ENCODE measurements at regions not wholly inside any gene's neighbourhood (a gene's known extent, or its start where the extent isn't known, plus 50 kb on each side); places are given as distances from the start of the nearest gene placed in this dataset.

DNA sequence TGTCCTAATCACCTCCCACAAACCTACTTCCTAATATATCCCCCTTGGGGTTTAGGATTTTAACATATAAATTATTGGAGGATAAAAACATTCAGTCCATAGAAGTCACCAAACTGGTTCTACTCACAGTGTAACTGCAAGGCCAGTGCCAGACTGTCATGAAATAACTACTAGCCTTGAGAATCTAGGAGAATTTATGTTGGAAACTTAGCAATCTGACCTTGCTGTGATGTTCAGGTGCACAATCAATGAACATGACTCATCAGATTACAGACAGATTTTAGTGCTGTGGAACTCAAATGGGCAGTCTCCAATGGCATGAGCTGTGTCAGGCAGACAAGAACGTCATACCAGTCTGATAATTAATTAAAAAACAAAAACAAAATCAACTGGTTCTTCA lies 571.4 kb upstream of the IGFBP3 start:
- no peak overlapping the region for H3K27ac ChIP-seq (ENCODE audit: low read depth in 1 of 2, low read length in 2 of 2)
- DNase-seq (ENCODE audit: low spot score), result no peak
- no peak overlapping the region for H3K9ac ChIP-seq (ENCODE audit: low read depth in 1 of 2, low read length in 2 of 2)
- no peaks in the 10 kb centered on the region for H3K36me3 ChIP-seq (ENCODE audit: control insufficient read depth in 4 of 4, insufficient read depth in 3 of 4, low read depth in 1 of 4, low read length in 3 of 4)
- no peaks in the 10 kb centered on the region for H3K27me3 ChIP-seq (ENCODE audit: control insufficient read depth in 4 of 4, insufficient read depth in 4 of 4, low read length in 3 of 4)
- no peaks in the 10 kb centered on the region for H3K4me1 ChIP-seq (ENCODE audit: control insufficient read depth in 4 of 4, insufficient read depth in 4 of 4, low read length in 3 of 4)
- TF ChIP-seq NR2F2 (IDR thresholded peaks at IDR 0.05) (no peak), JUND (IDR thresholded peaks at IDR 0.05) (peak in 1 of 2 donors; percentile 18)
- 85% methylated on average over 1 of the region's 1 CpG for WGBS
- H3K9me3 ChIP-seq (ENCODE audit: control insufficient read depth in 4 of 4, low read length in 3 of 4), result no peaks in the 10 kb centered on the region
- H3K4me3 ChIP-seq (ENCODE audit: low read depth in 1 of 3, low read length in 3 of 3), result no peak overlapping the region

DNA sequence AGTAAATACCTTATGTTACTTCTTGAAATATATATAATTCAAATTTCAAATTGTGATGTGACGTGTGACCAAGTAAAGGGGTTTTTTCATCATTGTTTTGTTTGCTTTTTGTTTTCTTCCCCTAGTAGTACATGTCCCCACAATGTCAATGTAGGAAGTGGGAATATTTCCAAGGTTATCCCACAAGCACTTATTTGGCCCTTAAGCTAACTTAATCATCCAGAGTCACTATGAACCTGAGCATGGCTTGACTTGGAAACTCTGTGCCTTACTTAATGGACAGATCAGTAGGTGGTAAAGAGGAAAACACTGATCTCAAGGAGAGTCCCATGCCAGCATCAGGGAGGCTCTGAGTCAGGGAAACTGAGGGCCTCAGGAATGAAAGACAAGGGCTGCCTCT lies 569.3 kb upstream of the IGFBP3 start:
- H3K27ac ChIP-seq (ENCODE audit: low read depth in 1 of 2, low read length in 2 of 2), result no peak overlapping the region
- no peaks in the 10 kb centered on the region for H3K36me3 ChIP-seq (ENCODE audit: control insufficient read depth in 4 of 4, insufficient read depth in 3 of 4, low read depth in 1 of 4, low read length in 3 of 4)
- H3K9ac ChIP-seq (ENCODE audit: low read depth in 1 of 2, low read length in 2 of 2), result no peak overlapping the region
- H3K4me3 ChIP-seq (ENCODE audit: low read depth in 1 of 3, low read length in 3 of 3), result no peak overlapping the region
- TF ChIP-seq YY1 (IDR thresholded peaks at IDR 0.05), result no peak
- TF ChIP-seq HNF4G (IDR thresholded peaks at IDR 0.05), result no peak
- TF ChIP-seq, protein P1, sequence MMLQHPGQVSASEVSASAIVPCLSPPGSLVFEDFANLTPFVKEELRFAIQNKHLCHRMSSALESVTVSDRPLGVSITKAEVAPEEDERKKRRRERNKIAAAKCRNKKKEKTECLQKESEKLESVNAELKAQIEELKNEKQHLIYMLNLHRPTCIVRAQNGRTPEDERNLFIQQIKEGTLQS (IDR thresholded peaks at IDR 0.05), result no peak
- TF ChIP-seq, protein P2, sequence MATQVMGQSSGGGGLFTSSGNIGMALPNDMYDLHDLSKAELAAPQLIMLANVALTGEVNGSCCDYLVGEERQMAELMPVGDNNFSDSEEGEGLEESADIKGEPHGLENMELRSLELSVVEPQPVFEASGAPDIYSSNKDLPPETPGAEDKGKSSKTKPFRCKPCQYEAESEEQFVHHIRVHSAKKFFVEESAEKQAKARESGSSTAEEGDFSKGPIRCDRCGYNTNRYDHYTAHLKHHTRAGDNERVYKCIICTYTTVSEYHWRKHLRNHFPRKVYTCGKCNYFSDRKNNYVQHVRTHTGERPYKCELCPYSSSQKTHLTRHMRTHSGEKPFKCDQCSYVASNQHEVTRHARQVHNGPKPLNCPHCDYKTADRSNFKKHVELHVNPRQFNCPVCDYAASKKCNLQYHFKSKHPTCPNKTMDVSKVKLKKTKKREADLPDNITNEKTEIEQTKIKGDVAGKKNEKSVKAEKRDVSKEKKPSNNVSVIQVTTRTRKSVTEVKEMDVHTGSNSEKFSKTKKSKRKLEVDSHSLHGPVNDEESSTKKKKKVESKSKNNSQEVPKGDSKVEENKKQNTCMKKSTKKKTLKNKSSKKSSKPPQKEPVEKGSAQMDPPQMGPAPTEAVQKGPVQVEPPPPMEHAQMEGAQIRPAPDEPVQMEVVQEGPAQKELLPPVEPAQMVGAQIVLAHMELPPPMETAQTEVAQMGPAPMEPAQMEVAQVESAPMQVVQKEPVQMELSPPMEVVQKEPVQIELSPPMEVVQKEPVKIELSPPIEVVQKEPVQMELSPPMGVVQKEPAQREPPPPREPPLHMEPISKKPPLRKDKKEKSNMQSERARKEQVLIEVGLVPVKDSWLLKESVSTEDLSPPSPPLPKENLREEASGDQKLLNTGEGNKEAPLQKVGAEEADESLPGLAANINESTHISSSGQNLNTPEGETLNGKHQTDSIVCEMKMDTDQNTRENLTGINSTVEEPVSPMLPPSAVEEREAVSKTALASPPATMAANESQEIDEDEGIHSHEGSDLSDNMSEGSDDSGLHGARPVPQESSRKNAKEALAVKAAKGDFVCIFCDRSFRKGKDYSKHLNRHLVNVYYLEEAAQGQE (IDR thresholded peaks at IDR 0.05), result no peak
- no peaks in the 10 kb centered on the region for H3K9me3 ChIP-seq (ENCODE audit: control insufficient read depth in 4 of 4, low read length in 3 of 4)
- no peak for DNase-seq (ENCODE audit: low spot score)
- H3K4me1 ChIP-seq (ENCODE audit: control insufficient read depth in 4 of 4, insufficient read depth in 4 of 4, low read length in 3 of 4), result no peaks in the 10 kb centered on the region
- 95% methylated on average over 1 of the region's 1 CpG for WGBS
- H3K27me3 ChIP-seq (ENCODE audit: control insufficient read depth in 4 of 4, insufficient read depth in 4 of 4, low read length in 3 of 4), result no peaks in the 10 kb centered on the region

DNA sequence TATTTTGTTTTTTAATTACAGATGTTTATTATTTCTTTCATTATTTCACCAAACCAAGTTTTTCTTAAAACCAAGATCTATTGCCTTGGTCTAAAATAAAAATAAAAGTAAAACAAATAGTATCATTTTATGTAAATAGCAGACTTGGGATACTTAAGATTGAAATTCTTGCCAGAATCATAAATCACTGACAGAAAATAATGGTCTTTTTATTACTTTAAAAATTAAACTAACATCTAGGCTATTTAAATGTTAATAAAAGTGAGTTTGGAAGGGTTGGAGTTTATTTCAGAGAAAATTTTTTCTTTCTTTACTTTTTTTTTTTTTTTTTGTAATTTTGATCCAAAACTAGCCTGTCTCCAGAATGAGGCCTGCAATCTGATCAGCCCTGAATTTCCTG lies 568.0 kb upstream of the IGFBP3 start:
- no peaks in the 10 kb centered on the region for H3K36me3 ChIP-seq (ENCODE audit: control insufficient read depth in 4 of 4, insufficient read depth in 3 of 4, low read depth in 1 of 4, low read length in 3 of 4)
- TF ChIP-seq, protein P3, sequence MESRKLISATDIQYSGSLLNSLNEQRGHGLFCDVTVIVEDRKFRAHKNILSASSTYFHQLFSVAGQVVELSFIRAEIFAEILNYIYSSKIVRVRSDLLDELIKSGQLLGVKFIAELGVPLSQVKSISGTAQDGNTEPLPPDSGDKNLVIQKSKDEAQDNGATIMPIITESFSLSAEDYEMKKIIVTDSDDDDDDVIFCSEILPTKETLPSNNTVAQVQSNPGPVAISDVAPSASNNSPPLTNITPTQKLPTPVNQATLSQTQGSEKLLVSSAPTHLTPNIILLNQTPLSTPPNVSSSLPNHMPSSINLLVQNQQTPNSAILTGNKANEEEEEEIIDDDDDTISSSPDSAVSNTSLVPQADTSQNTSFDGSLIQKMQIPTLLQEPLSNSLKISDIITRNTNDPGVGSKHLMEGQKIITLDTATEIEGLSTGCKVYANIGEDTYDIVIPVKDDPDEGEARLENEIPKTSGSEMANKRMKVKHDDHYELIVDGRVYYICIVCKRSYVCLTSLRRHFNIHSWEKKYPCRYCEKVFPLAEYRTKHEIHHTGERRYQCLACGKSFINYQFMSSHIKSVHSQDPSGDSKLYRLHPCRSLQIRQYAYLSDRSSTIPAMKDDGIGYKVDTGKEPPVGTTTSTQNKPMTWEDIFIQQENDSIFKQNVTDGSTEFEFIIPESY (IDR thresholded peaks at IDR 0.05), result no peak
- TF ChIP-seq EGR1 (IDR thresholded peaks at IDR 0.05; ENCODE audit: low read depth in 2 of 2) (no peak), NR2F2 (IDR thresholded peaks at IDR 0.05) (no peak), TAF1 (conservative IDR thresholded peaks at IDR 0.05) (no peak), HNF4G (IDR thresholded peaks at IDR 0.05) (no peak), FOXA1 (IDR thresholded peaks at IDR 0.05) (no peak), FOXA2 (IDR thresholded peaks at IDR 0.05) (no peak), SP1 (IDR thresholded peaks at IDR 0.05) (no peak), HNF4A (conservative IDR thresholded peaks at IDR 0.05) (no peak), RAD21 (IDR thresholded peaks at IDR 0.05) (no peak)
- TF ChIP-seq, protein P4, sequence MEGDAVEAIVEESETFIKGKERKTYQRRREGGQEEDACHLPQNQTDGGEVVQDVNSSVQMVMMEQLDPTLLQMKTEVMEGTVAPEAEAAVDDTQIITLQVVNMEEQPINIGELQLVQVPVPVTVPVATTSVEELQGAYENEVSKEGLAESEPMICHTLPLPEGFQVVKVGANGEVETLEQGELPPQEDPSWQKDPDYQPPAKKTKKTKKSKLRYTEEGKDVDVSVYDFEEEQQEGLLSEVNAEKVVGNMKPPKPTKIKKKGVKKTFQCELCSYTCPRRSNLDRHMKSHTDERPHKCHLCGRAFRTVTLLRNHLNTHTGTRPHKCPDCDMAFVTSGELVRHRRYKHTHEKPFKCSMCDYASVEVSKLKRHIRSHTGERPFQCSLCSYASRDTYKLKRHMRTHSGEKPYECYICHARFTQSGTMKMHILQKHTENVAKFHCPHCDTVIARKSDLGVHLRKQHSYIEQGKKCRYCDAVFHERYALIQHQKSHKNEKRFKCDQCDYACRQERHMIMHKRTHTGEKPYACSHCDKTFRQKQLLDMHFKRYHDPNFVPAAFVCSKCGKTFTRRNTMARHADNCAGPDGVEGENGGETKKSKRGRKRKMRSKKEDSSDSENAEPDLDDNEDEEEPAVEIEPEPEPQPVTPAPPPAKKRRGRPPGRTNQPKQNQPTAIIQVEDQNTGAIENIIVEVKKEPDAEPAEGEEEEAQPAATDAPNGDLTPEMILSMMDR (IDR thresholded peaks at IDR 0.05; ENCODE audit: low read depth, low read length, missing input control), result no peak
- TF ChIP-seq, protein P2 (IDR thresholded peaks at IDR 0.05), result no peak
- TF ChIP-seq, protein P1 (IDR thresholded peaks at IDR 0.05), result no peak
- H3K27me3 ChIP-seq (ENCODE audit: control insufficient read depth in 4 of 4, insufficient read depth in 4 of 4, low read length in 3 of 4), result no peaks in the 10 kb centered on the region
- H3K9me3 ChIP-seq (ENCODE audit: control insufficient read depth in 4 of 4, low read length in 3 of 4), result no peaks in the 10 kb centered on the region
- no peak overlapping the region for H3K9ac ChIP-seq (ENCODE audit: low read depth in 1 of 2, low read length in 2 of 2)
- no peaks in the 10 kb centered on the region for H3K4me1 ChIP-seq (ENCODE audit: control insufficient read depth in 4 of 4, insufficient read depth in 4 of 4, low read length in 3 of 4)
- H3K4me3 ChIP-seq (ENCODE audit: low read depth in 1 of 3, low read length in 3 of 3), result no peak overlapping the region
- DNase-seq (ENCODE audit: low spot score), result no peak
- no peak overlapping the region for H3K27ac ChIP-seq (ENCODE audit: low read depth in 1 of 2, low read length in 2 of 2)

All from liver (tissue), 8 donors.